HEK293 (cell line): ENCODE measurements at regions not wholly inside any gene's neighbourhood (a gene's known extent, or its start where the extent isn't known, plus 50 kb on each side); places are given as distances from the start of the nearest gene placed in this dataset.

Source experiments
- CTCF ChIA-PET: fragments of 350-600 bp; formaldehyde crosslinking; extraction: SDS; loops from one replicate; lab custom pipeline; 2021; ENCODE audit warnings: antibody characterized with exemption; lab: Yijun Ruan, JAX
- POLR2A ChIA-PET: fragments of 300-600 bp; formaldehyde crosslinking; extraction: SDS; loops from one replicate; lab custom pipeline; 2020; ENCODE audit warnings: antibody characterized with exemption, inconsistent platforms; lab: Yijun Ruan, JAX
- H3K27ac ChIP-seq: fragments of 200-500 bp; sonication (Bioruptor generic); 2 replicates; pipeline ENCODE4 v1.5.1; 2014; ENCODE audit warnings: low read depth, low read length, control low read depth, inconsistent platforms; ENCODE audit errors: extremely low read depth
- H3K36me3 ChIP-seq, 2 experiments: fragments of 200-500 bp in 1 of 2; sonication (Bioruptor generic) in 1 of 2; 1 replicate in 1 of 2; 2 replicates in 1 of 2; pipeline ENCODE4 v1.5.1; 2014 to 2017; ENCODE audit warnings: inconsistent platforms in 2 of 2, low read length in 2 of 2; ENCODE audit not compliant: control insufficient read depth in 2 of 2, insufficient read depth in 1 of 2
- H3K4me1 ChIP-seq: fragments of 200-500 bp; sonication (Bioruptor generic); 2 replicates; pipeline ENCODE4 v1.5.1; 2014; ENCODE audit warnings: mild to moderate bottlenecking, low read length, inconsistent platforms; ENCODE audit not compliant: control insufficient read depth, insufficient read depth
- H3K4me3 ChIP-seq: 2 replicates; pipeline ENCODE4 v1.5.1; 2011; ENCODE audit warnings: low read depth, mild to moderate bottlenecking, control low read depth, low read length, moderate library complexity
- H3K9me3 ChIP-seq: fragments of 200-500 bp; sonication (Bioruptor generic); 2 replicates; pipeline ENCODE4 v1.5.1; 2014; ENCODE audit warnings: low read depth, low read length, inconsistent platforms; ENCODE audit not compliant: control insufficient read depth, insufficient read depth
- GLI4 ChIP-seq: fragments of 450-650 bp; formaldehyde crosslinking; IDR thresholded peaks from 2 replicates; pipeline ENCODE4 v1.5.1; 2016; ENCODE audit warnings: missing biosample characterization, missing genetic modification characterization
- GLIS1 ChIP-seq: fragments of 450-650 bp; formaldehyde crosslinking; IDR thresholded peaks from 2 replicates; pipeline ENCODE4 v1.5.1; 2016; ENCODE audit warnings: missing biosample characterization, missing genetic modification characterization
- KLF16 ChIP-seq: fragments of 450-650 bp; formaldehyde crosslinking; IDR thresholded peaks from 2 replicates; pipeline ENCODE4 v1.5.1; 2017; ENCODE audit warnings: missing biosample characterization, missing genetic modification characterization
- KLF17 ChIP-seq: fragments of 450-650 bp; formaldehyde crosslinking; IDR thresholded peaks from 2 replicates; pipeline ENCODE4 v1.5.1; 2016; ENCODE audit warnings: missing biosample characterization, missing genetic modification characterization
- MZF1 ChIP-seq: fragments of 450-650 bp; formaldehyde crosslinking; IDR thresholded peaks from 2 replicates; pipeline ENCODE4 v1.5.1; 2017; ENCODE audit warnings: missing biosample characterization, missing genetic modification characterization, borderline replicate concordance
- REPIN1 ChIP-seq: fragments of 450-650 bp; formaldehyde crosslinking; IDR thresholded peaks from 2 replicates; pipeline ENCODE4 v1.5.1; 2017; ENCODE audit warnings: missing biosample characterization, missing genetic modification characterization, low read depth
- ZBTB17 ChIP-seq: fragments of 450-650 bp; formaldehyde crosslinking; IDR thresholded peaks from 2 replicates; pipeline ENCODE4 v1.5.1; 2016; ENCODE audit warnings: missing biosample characterization, missing genetic modification characterization
- ZBTB48 ChIP-seq: fragments of 450-650 bp; formaldehyde crosslinking; IDR thresholded peaks from 2 replicates; pipeline ENCODE4 v1.5.1; 2016; ENCODE audit warnings: missing biosample characterization, missing genetic modification characterization
- ZNF211 ChIP-seq: fragments of 450-650 bp; formaldehyde crosslinking; IDR thresholded peaks from 2 replicates; pipeline ENCODE4 v1.5.1; 2016; ENCODE audit warnings: low read depth, missing biosample characterization, missing genetic modification characterization
- ZNF214 ChIP-seq: fragments of 450-650 bp; formaldehyde crosslinking; IDR thresholded peaks from 2 replicates; pipeline ENCODE4 v1.5.1; 2017; ENCODE audit warnings: missing biosample characterization, mild to moderate bottlenecking, missing genetic modification characterization, borderline replicate concordance
- ZNF280D ChIP-seq: fragments of 450-650 bp; formaldehyde crosslinking; IDR thresholded peaks from 2 replicates; pipeline ENCODE4 v1.5.1; 2016; ENCODE audit warnings: missing biosample characterization, missing genetic modification characterization
- ZNF324 ChIP-seq: fragments of 450-650 bp; formaldehyde crosslinking; IDR thresholded peaks from 2 replicates; pipeline ENCODE4 v1.5.1; 2016; ENCODE audit warnings: missing biosample characterization, missing genetic modification characterization
- ZNF548 ChIP-seq: fragments of 450-650 bp; formaldehyde crosslinking; IDR thresholded peaks from 2 replicates; pipeline ENCODE4 v1.5.1; 2016; ENCODE audit warnings: missing biosample characterization, missing genetic modification characterization
- ZNF555 ChIP-seq: fragments of 450-650 bp; formaldehyde crosslinking; conservative IDR thresholded peaks from 2 replicates; pipeline ENCODE4 v1.5.1; 2017; ENCODE audit warnings: missing biosample characterization, mild to moderate bottlenecking, missing genetic modification characterization, inconsistent platforms
- ZNF585B ChIP-seq: fragments of 450-650 bp; formaldehyde crosslinking; IDR thresholded peaks from 2 replicates; pipeline ENCODE4 v1.5.1; 2016; ENCODE audit warnings: missing biosample characterization, missing genetic modification characterization
- ZNF660 ChIP-seq: fragments of 450-650 bp; IDR thresholded peaks from 2 replicates; pipeline ENCODE4 v1.5.1; 2018; ENCODE audit warnings: missing biosample characterization, mild to moderate bottlenecking, missing genetic modification characterization
- ZNF747 ChIP-seq: fragments of 450-650 bp; formaldehyde crosslinking; IDR thresholded peaks from 2 replicates; pipeline ENCODE4 v1.5.1; 2016; ENCODE audit warnings: missing biosample characterization, missing genetic modification characterization
- ZNF776 ChIP-seq: fragments of 450-650 bp; formaldehyde crosslinking; IDR thresholded peaks from 2 replicates; pipeline ENCODE4 v1.5.0; 2017; ENCODE audit warnings: missing biosample characterization, missing genetic modification characterization, borderline replicate concordance
- ZNF777 ChIP-seq: fragments of 450-650 bp; formaldehyde crosslinking; IDR thresholded peaks from 2 replicates; pipeline ENCODE4 v1.5.1; 2017; ENCODE audit warnings: missing biosample characterization, missing genetic modification characterization, borderline replicate concordance
- ZSCAN16 ChIP-seq: fragments of 450-650 bp; formaldehyde crosslinking; IDR thresholded peaks from 2 replicates; pipeline ENCODE4 v1.5.1; 2016; ENCODE audit warnings: missing biosample characterization, missing genetic modification characterization
- ZSCAN23 ChIP-seq: fragments of 450-650 bp; formaldehyde crosslinking; IDR thresholded peaks from 2 replicates; pipeline ENCODE4 v1.5.1; 2016; ENCODE audit warnings: missing biosample characterization, missing genetic modification characterization
- TF ChIP-seq, protein P1 (sequence below): fragments of 450-650 bp; formaldehyde crosslinking; IDR thresholded peaks from 2 replicates; pipeline ENCODE4 v1.5.1; 2016; ENCODE audit warnings: missing biosample characterization, missing genetic modification characterization
- TF ChIP-seq, protein P2 (sequence below): fragments of 450-650 bp; formaldehyde crosslinking; IDR thresholded peaks from 2 replicates; pipeline ENCODE4 v1.5.0; 2017; ENCODE audit warnings: missing biosample characterization, missing genetic modification characterization, borderline replicate concordance

- POLR2A ChIA-PET, result no interaction called here
- H3K36me3 ChIP-seq, result no peaks in the 10 kb centered on the region
- H3K27ac ChIP-seq, result no peak overlapping the region
- H3K4me1 ChIP-seq, result no peaks in the 10 kb centered on the region
- TF ChIP-seq ZNF777 (tag by site-specific recombination) (no peak), ZSCAN16 (tag by site-specific recombination) (no peak), KLF16 (no peak), ZNF211 (no peak), ZNF585B (tag by site-specific recombination) (no peak), ZNF324 (tag by site-specific recombination) (no peak)
- TF ChIP-seq, all 188 proteins: peak for 0
- CTCF ChIA-PET, result no interaction called here
- H3K9me3 ChIP-seq, result no peaks in the 10 kb centered on the region
- H3K4me3 ChIP-seq, result no peak overlapping the region
Observed at GRCh38 chr21:28442085-28442484, 550.6 kb downstream of the LTN1 start.

- Histone ChIP-seq H3K27ac (no peak overlapping the region), H3K36me3 (no peaks in the 10 kb centered on the region), H3K4me3 (no peak overlapping the region), H3K4me1 (no peaks in the 10 kb centered on the region), H3K9me3 (no peaks in the 10 kb centered on the region)
- TF ChIP-seq, protein P1, sequence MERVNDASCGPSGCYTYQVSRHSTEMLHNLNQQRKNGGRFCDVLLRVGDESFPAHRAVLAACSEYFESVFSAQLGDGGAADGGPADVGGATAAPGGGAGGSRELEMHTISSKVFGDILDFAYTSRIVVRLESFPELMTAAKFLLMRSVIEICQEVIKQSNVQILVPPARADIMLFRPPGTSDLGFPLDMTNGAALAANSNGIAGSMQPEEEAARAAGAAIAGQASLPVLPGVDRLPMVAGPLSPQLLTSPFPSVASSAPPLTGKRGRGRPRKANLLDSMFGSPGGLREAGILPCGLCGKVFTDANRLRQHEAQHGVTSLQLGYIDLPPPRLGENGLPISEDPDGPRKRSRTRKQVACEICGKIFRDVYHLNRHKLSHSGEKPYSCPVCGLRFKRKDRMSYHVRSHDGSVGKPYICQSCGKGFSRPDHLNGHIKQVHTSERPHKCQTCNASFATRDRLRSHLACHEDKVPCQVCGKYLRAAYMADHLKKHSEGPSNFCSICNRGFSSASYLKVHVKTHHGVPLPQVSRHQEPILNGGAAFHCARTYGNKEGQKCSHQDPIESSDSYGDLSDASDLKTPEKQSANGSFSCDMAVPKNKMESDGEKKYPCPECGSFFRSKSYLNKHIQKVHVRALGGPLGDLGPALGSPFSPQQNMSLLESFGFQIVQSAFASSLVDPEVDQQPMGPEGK (tag by site-specific recombination), result no peak
- no peak for TF ChIP-seq ZNF280D
- TF ChIP-seq ZBTB17, result no peak
- no peak for TF ChIP-seq GLIS1 (tag by site-specific recombination)
- TF ChIP-seq REPIN1 (tag by site-specific recombination), result no peak
- TF ChIP-seq ZBTB48 (tag by site-specific recombination), result no peak
- TF ChIP-seq ZNF214 (tag by site-specific recombination), result no peak
- no peak for TF ChIP-seq KLF17
- no peak for TF ChIP-seq ZNF747 (tag by site-specific recombination)
- ChIA-PET POLR2A (no interaction called here), CTCF (no interaction called here)
Observed at GRCh38 chr21:28439788-28440187, 552.9 kb downstream of the LTN1 start.

- ChIA-PET CTCF (no interaction called here), POLR2A (no interaction called here)
- H3K4me1 ChIP-seq, result no peaks in the 10 kb centered on the region
- no peaks in the 10 kb centered on the region for H3K36me3 ChIP-seq
- no peak overlapping the region for H3K27ac ChIP-seq
- H3K9me3 ChIP-seq, result no peaks in the 10 kb centered on the region
- H3K4me3 ChIP-seq, result no peak overlapping the region
- TF ChIP-seq ZNF776 (tag by site-specific recombination), result no peak
- no peak for TF ChIP-seq ZNF548
- no peak for TF ChIP-seq ZNF555
- no peak for TF ChIP-seq ZNF660 (tag by site-specific recombination)
- no peak for TF ChIP-seq MZF1 (tag by site-specific recombination)
- TF ChIP-seq, protein P2, sequence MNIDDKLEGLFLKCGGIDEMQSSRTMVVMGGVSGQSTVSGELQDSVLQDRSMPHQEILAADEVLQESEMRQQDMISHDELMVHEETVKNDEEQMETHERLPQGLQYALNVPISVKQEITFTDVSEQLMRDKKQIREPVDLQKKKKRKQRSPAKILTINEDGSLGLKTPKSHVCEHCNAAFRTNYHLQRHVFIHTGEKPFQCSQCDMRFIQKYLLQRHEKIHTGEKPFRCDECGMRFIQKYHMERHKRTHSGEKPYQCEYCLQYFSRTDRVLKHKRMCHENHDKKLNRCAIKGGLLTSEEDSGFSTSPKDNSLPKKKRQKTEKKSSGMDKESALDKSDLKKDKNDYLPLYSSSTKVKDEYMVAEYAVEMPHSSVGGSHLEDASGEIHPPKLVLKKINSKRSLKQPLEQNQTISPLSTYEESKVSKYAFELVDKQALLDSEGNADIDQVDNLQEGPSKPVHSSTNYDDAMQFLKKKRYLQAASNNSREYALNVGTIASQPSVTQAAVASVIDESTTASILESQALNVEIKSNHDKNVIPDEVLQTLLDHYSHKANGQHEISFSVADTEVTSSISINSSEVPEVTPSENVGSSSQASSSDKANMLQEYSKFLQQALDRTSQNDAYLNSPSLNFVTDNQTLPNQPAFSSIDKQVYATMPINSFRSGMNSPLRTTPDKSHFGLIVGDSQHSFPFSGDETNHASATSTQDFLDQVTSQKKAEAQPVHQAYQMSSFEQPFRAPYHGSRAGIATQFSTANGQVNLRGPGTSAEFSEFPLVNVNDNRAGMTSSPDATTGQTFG (tag by site-specific recombination), result no peak
- no peak for TF ChIP-seq ZSCAN23 (tag by site-specific recombination)
- TF ChIP-seq, protein P1 (tag by site-specific recombination), result no peak
- no peak for TF ChIP-seq GLI4 (tag by site-specific recombination)
Observed at GRCh38 chr21:28439251-28439650, 553.4 kb downstream of the LTN1 start.
